GM12878 (cell line): ENCODE measurements at regions not wholly inside any gene's neighbourhood (a gene's known extent, or its start where the extent isn't known, plus 50 kb on each side); places are given as distances from the start of the nearest gene placed in this dataset.
A peak's percentile ranks its signal among the peaks of the same experiment; 100 is the strongest.

Source experiments
- ATF7 ChIP-seq: fragments of 450-650 bp; IDR thresholded peaks from 2 replicates; pipeline ENCODE4 v1.6.1; 2016; ENCODE audit warnings: low read depth, mild to moderate bottlenecking
- BRCA1 ChIP-seq: IDR thresholded peaks from 2 replicates; pipeline ENCODE4 v1.6.1; 2011; ENCODE audit warnings: low read depth, low read length, improper control_type of control experiment
- CHD4 ChIP-seq: fragments of 200-600 bp; sonication (generic); IDR thresholded peaks from 2 replicates; pipeline ENCODE4 v1.6.1; 2016; ENCODE audit warnings: mild to moderate bottlenecking
- CREM ChIP-seq: IDR thresholded peaks from 2 replicates; pipeline ENCODE4 v1.6.1; 2014; ENCODE audit warnings: antibody characterized with exemption, low read depth
- CUX1 ChIP-seq: IDR thresholded peaks from 2 replicates; pipeline ENCODE4 v1.6.1; 2012; ENCODE audit warnings: improper control_type of control experiment, low read depth, low read length; ENCODE audit not compliant: insufficient replicate concordance
- FOXM1 ChIP-seq: IDR thresholded peaks from 2 replicates; pipeline ENCODE4 v1.6.1; 2012; ENCODE audit warnings: low read depth, mild to moderate bottlenecking, inconsistent platforms, low read length, moderate library complexity
- IRF4 ChIP-seq: IDR thresholded peaks from 2 replicates; pipeline ENCODE4 v1.6.1; 2011; ENCODE audit warnings: low read depth, low read length
- KAT2A ChIP-seq: conservative IDR thresholded peaks from 2 replicates; pipeline ENCODE4 v1.6.1; 2011; ENCODE audit warnings: low read depth, low read length; ENCODE audit not compliant: control insufficient read depth
- KLF5 ChIP-seq: fragments of 450-650 bp; IDR thresholded peaks from 2 replicates; pipeline ENCODE4 v1.6.1; 2014; ENCODE audit warnings: mild to moderate bottlenecking; ENCODE audit not compliant: partially characterized antibody
- NFIC ChIP-seq: IDR thresholded peaks from 2 replicates; pipeline ENCODE4 v1.6.1; 2012; ENCODE audit warnings: low read depth, mild to moderate bottlenecking, inconsistent platforms, low read length, moderate library complexity
- NKRF ChIP-seq: fragments of 450-650 bp; conservative IDR thresholded peaks from 2 replicates; pipeline ENCODE4 v1.6.1; 2017; ENCODE audit warnings: mild to moderate bottlenecking, moderate library complexity
- RELB ChIP-seq: fragments of 450-650 bp; IDR thresholded peaks from 2 replicates; pipeline ENCODE4 v1.6.1; 2017; ENCODE audit warnings: low read depth, mild to moderate bottlenecking, moderate library complexity
- SMARCA5 ChIP-seq: fragments of 450-650 bp; IDR thresholded peaks from 2 replicates; pipeline ENCODE4 v1.6.1; 2017; ENCODE audit warnings: mild to moderate bottlenecking
- SUZ12 ChIP-seq: fragments of 200-600 bp; sonication (generic); IDR thresholded peaks from one replicate; pipeline ENCODE4 v1.6.1; 2018; ENCODE audit warnings: antibody characterized with exemption, mild to moderate bottlenecking; ENCODE audit not compliant: unreplicated experiment
- ZBTB33 ChIP-seq: fragments of 450-650 bp; IDR thresholded peaks from 2 replicates; pipeline ENCODE4 v1.6.1; 2017; ENCODE audit warnings: mild to moderate bottlenecking
- ZNF592 ChIP-seq: fragments of 450-650 bp; IDR thresholded peaks from 2 replicates; pipeline ENCODE4 v1.6.1; 2017; ENCODE audit warnings: mild to moderate bottlenecking, moderate library complexity
- ZNF622 ChIP-seq: fragments of 450-650 bp; IDR thresholded peaks from 2 replicates; pipeline ENCODE4 v1.6.1; 2017; ENCODE audit warnings: mild to moderate bottlenecking, inconsistent platforms

- no peak for TF ChIP-seq CUX1
- TF ChIP-seq IRF4, result no peak
- TF ChIP-seq KAT2A, result no peak
- no peak for TF ChIP-seq NKRF
- TF ChIP-seq SUZ12, result no peak
- TF ChIP-seq FOXM1, result no peak
- no peak for TF ChIP-seq ZNF622
- TF ChIP-seq RELB, result no peak
- TF ChIP-seq SMARCA5, result no peak
- TF ChIP-seq ZNF592, result no peak
- no peak for TF ChIP-seq ZBTB33
- TF ChIP-seq NFIC, result peak; percentile 46; the same call in 1 of the 2 replicates
- TF ChIP-seq ATF7, result peak; percentile 57
- TF ChIP-seq CREM, result peak; percentile 45; the same call in 1 of the 2 replicates
- no peak for TF ChIP-seq CHD4
- no peak for TF ChIP-seq KLF5
- TF ChIP-seq BRCA1, result no peak
These were observed 291.0 kb downstream of the SNAPC1 start (continued) for GRCh38 chr14:62053188-62053587.
